ENCODE measurements at regions not wholly inside any gene's neighbourhood (a gene's known extent, or its start where the extent isn't known, plus 50 kb on each side); places are given as distances from the start of the nearest gene placed in this dataset.

DNA sequence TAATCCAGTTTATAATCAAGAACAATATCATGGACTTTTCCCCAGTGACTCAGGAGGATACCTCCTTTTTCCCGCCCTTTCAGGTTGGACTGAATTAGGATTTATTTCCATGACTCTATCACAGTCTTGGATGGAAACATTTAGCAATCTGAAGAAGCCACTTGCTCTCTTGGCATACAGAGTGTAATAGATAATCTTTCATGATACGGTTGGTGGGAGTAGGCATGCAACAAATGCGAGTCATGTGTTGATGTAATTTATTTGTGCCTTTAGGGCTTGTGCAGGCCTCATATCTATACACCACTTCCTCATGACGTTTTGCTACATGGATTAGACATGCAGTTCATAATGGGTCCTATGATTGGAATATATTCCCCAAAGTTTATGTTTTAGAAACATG lies 54.2 kb upstream of the MCTP2 start (continued):
- TF ChIP-seq CUX1 (IDR thresholded peaks at IDR 0.05; ENCODE audit: insufficient replicate concordance, low read depth, low read length): no peak

DNA sequence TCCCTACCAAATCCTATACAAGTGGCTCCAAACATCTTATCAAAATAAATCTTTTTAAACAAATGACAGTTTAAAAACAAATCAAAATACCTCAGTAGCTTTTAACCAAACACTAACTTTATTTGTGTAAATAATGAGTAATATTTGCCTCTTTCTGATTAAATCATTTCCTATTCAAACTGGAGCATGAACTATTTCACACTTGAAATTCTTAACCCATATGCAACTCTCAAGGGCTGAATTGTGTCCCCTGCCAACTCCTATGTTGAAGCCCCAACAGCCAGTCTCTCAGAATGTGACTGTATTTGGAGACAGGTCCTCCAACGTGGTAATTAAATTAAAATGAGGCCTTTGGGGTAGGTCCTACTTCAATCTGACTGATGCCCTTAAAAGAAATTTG lies 55.9 kb upstream of the MCTP2 start:
- no peak for DNase-seq (ENCODE audit: low read depth, low spot score)
- H3K4me2 ChIP-seq (ENCODE audit: control insufficient read depth, insufficient read depth): no peak overlapping the region
- RAD21 ChIA-PET (ENCODE audit: unreplicated experiment): no interaction called here
- CTCF ChIA-PET: interaction anchor here (4.9 kb wide), 1 partner anchor 149 kb away, joined by 32 read pairs; no protein-coding TSS in a partner anchor
- 0% methylated on average over 1 of the region's 1 CpG for WGBS (ENCODE audit: insufficient coverage, insufficient replicate concordance, low lambda C conversion rate, missing lambda C conversion rate)
- no peak overlapping the region for H3K27ac ChIP-seq (ENCODE audit: control insufficient read depth, insufficient read depth)
- H3K36me3 ChIP-seq (ENCODE audit: control insufficient read depth in 2 of 2, insufficient read depth in 2 of 2, low read length in 1 of 2): no peaks in the 10 kb centered on the region
- no peak for FAIRE-seq
- SMC1A ChIA-PET (ENCODE audit: uncharacterized antibody, unreplicated experiment): no interaction called here
- no peaks in the 10 kb centered on the region for H3K4me1 ChIP-seq (ENCODE audit: control insufficient read depth, insufficient read depth, low read length)
- intact Hi-C loops (cut with micrococcal nuclease; ENCODE audit: unreplicated experiment): no loop called here
- no peak overlapping the region for H3K9ac ChIP-seq (ENCODE audit: control insufficient read depth, insufficient read depth, low read length)
- H4K20me1 ChIP-seq (ENCODE audit: control insufficient read depth, insufficient read depth): no peaks in the 10 kb centered on the region
- H3K4me3 ChIP-seq: no peak overlapping the region
- no TSS peak for BruUV-seq (replicated peaks)
- H2AFZ ChIP-seq (ENCODE audit: control insufficient read depth, low read depth, low read length): no peak overlapping the region
- H3K79me2 ChIP-seq (ENCODE audit: control insufficient read depth, insufficient read depth, low read length): no peaks in the 10 kb centered on the region
- ATAC-seq: no peak
- H3K9me3 ChIP-seq (replicated peaks; ENCODE audit: control insufficient read depth, insufficient read depth, low read length): no peaks in the 10 kb centered on the region
- no peaks in the 10 kb centered on the region for H3K27me3 ChIP-seq (replicated peaks in 1 of 2; ENCODE audit: control insufficient read depth in 2 of 2, insufficient read depth in 2 of 2, low read length in 1 of 2)
- POLR2A ChIA-PET: no interaction called here
- in situ Hi-C loops (cut with MboI): no loop called here
- no peak for TF ChIP-seq IRF4 (IDR thresholded peaks at IDR 0.05; ENCODE audit: low read depth, low read length)
- TF ChIP-seq IRF5 (IDR thresholded peaks at IDR 0.05; ENCODE audit: borderline replicate concordance): no peak
- TF ChIP-seq, protein P1, sequence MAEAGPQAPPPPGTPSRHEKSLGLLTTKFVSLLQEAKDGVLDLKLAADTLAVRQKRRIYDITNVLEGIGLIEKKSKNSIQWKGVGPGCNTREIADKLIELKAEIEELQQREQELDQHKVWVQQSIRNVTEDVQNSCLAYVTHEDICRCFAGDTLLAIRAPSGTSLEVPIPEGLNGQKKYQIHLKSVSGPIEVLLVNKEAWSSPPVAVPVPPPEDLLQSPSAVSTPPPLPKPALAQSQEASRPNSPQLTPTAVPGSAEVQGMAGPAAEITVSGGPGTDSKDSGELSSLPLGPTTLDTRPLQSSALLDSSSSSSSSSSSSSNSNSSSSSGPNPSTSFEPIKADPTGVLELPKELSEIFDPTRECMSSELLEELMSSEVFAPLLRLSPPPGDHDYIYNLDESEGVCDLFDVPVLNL (IDR thresholded peaks at IDR 0.05; ENCODE audit: low read depth, low read length): no peak
- no peak for TF ChIP-seq BMI1 (IDR thresholded peaks at IDR 0.05; ENCODE audit: borderline replicate concordance)
- no peak for TF ChIP-seq SRF (IDR thresholded peaks at IDR 0.05; ENCODE audit: low read depth in 2 of 2, low read length in 2 of 2)
- TF ChIP-seq NFYA (IDR thresholded peaks at IDR 0.05; ENCODE audit: borderline replicate concordance, low read depth, low read length): no peak
- no peak for TF ChIP-seq CBX5 (IDR thresholded peaks at IDR 0.05; ENCODE audit: low read depth)
- TF ChIP-seq, protein P2, sequence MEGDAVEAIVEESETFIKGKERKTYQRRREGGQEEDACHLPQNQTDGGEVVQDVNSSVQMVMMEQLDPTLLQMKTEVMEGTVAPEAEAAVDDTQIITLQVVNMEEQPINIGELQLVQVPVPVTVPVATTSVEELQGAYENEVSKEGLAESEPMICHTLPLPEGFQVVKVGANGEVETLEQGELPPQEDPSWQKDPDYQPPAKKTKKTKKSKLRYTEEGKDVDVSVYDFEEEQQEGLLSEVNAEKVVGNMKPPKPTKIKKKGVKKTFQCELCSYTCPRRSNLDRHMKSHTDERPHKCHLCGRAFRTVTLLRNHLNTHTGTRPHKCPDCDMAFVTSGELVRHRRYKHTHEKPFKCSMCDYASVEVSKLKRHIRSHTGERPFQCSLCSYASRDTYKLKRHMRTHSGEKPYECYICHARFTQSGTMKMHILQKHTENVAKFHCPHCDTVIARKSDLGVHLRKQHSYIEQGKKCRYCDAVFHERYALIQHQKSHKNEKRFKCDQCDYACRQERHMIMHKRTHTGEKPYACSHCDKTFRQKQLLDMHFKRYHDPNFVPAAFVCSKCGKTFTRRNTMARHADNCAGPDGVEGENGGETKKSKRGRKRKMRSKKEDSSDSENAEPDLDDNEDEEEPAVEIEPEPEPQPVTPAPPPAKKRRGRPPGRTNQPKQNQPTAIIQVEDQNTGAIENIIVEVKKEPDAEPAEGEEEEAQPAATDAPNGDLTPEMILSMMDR (IDR thresholded peaks at IDR 0.05 in 2 of 3, conservative IDR thresholded peaks at IDR 0.05 in 1 of 3; ENCODE audit: control insufficient read depth in 2 of 3, extremely low read depth in 1 of 3, insufficient read depth in 1 of 3, low read depth in 3 of 3, low read length in 3 of 3): no peak

Measured in GM12878 (cell line).